KMS-11 (cell line): ENCODE measurements at regions not wholly inside any gene's neighbourhood (a gene's known extent, or its start where the extent isn't known, plus 50 kb on each side); places are given as distances from the start of the nearest gene placed in this dataset.

Experiments
- H2AFZ ChIP-seq: fragments of 200-600 bp; sonication (generic); 2 replicates; pipeline ENCODE4 v1.6.1; 2016; ENCODE audit warnings: antibody characterized with exemption, mixed run types, low read depth
- H3K27ac ChIP-seq: fragments of 200-600 bp; sonication (generic); 2 replicates; pipeline ENCODE4 v1.6.1; 2016; ENCODE audit warnings: mild to moderate bottlenecking, mixed run types
- H3K27me3 ChIP-seq: fragments of 200-600 bp; sonication (generic); 2 replicates; pipeline ENCODE4 v1.6.1; 2017; ENCODE audit warnings: mild to moderate bottlenecking, low read depth, mixed run types, moderate library complexity; ENCODE audit not compliant: insufficient read depth
- H3K36me3 ChIP-seq: fragments of 200-600 bp; sonication (generic); 2 replicates; pipeline ENCODE4 v1.6.1; 2017; ENCODE audit warnings: mild to moderate bottlenecking, mixed run types; ENCODE audit not compliant: insufficient read depth
- H3K4me1 ChIP-seq: fragments of 200-600 bp; sonication (generic); 2 replicates; pipeline ENCODE4 v1.6.1; 2016; ENCODE audit warnings: mild to moderate bottlenecking, low read depth, mixed run types; ENCODE audit not compliant: poor library complexity, severe bottlenecking
- H3K4me2 ChIP-seq: fragments of 200-600 bp; sonication (generic); 2 replicates; pipeline ENCODE4 v1.7.0; 2016; ENCODE audit warnings: mild to moderate bottlenecking, mixed run types
- H3K4me3 ChIP-seq: fragments of 200-600 bp; sonication (generic); IDR thresholded peaks from 2 replicates; pipeline ENCODE4 v1.6.1; 2017; ENCODE audit warnings: low read depth, low read length, mixed read lengths; ENCODE audit not compliant: insufficient read depth
- H3K79me2 ChIP-seq: fragments of 200-600 bp; sonication (generic); 2 replicates; pipeline ENCODE4 v1.6.1; 2016; ENCODE audit warnings: low read depth, mixed run types; ENCODE audit not compliant: insufficient read depth
- H3K9ac ChIP-seq: fragments of 200-600 bp; sonication (generic); 2 replicates; pipeline ENCODE4 v1.6.1; 2016; ENCODE audit warnings: mild to moderate bottlenecking, mixed run types
- H4K20me1 ChIP-seq: fragments of 200-600 bp; sonication (generic); 2 replicates; pipeline ENCODE4 v1.6.1; 2016; ENCODE audit warnings: mild to moderate bottlenecking, mixed run types; ENCODE audit not compliant: insufficient read depth
- TF ChIP-seq, protein P1 (sequence below): fragments of 200-600 bp; sonication (generic); conservative IDR thresholded peaks from 2 replicates; pipeline ENCODE4 v1.6.1; 2017; ENCODE audit warnings: low read depth, mild to moderate bottlenecking, antibody characterized with exemption, low read length, moderate library complexity, mixed read lengths

GRCh38 chr5:166324372-166324771, 1967.1 kb upstream of the WWC1 start:
- H3K9ac ChIP-seq: no peak overlapping the region
- H3K27ac ChIP-seq: no peak overlapping the region
- H3K36me3 ChIP-seq: no peaks in the 10 kb centered on the region
- no peak overlapping the region for H2AFZ ChIP-seq
- no peaks in the 10 kb centered on the region for H3K27me3 ChIP-seq
- TF ChIP-seq, protein P1, sequence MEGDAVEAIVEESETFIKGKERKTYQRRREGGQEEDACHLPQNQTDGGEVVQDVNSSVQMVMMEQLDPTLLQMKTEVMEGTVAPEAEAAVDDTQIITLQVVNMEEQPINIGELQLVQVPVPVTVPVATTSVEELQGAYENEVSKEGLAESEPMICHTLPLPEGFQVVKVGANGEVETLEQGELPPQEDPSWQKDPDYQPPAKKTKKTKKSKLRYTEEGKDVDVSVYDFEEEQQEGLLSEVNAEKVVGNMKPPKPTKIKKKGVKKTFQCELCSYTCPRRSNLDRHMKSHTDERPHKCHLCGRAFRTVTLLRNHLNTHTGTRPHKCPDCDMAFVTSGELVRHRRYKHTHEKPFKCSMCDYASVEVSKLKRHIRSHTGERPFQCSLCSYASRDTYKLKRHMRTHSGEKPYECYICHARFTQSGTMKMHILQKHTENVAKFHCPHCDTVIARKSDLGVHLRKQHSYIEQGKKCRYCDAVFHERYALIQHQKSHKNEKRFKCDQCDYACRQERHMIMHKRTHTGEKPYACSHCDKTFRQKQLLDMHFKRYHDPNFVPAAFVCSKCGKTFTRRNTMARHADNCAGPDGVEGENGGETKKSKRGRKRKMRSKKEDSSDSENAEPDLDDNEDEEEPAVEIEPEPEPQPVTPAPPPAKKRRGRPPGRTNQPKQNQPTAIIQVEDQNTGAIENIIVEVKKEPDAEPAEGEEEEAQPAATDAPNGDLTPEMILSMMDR: no peak
- H3K79me2 ChIP-seq: no peaks in the 10 kb centered on the region
- no peaks in the 10 kb centered on the region for H3K4me1 ChIP-seq
- H3K4me2 ChIP-seq: no peak overlapping the region
- H3K4me3 ChIP-seq: no peak overlapping the region
- no peaks in the 10 kb centered on the region for H4K20me1 ChIP-seq

GRCh38 chr5:166329149-166329800, 1962.2 kb upstream of the WWC1 start:
- Histone ChIP-seq H3K4me3 (no peak overlapping the region), H3K27ac (no peak overlapping the region), H3K9ac (no peak overlapping the region), H4K20me1 (no peaks in the 10 kb centered on the region), H3K4me1 (no peaks in the 10 kb centered on the region), H3K79me2 (no peaks in the 10 kb centered on the region), H2AFZ (no peak overlapping the region), H3K36me3 (no peaks in the 10 kb centered on the region), H3K4me2 (no peak overlapping the region), H3K27me3 (no peaks in the 10 kb centered on the region)
- TF ChIP-seq, protein P1: no peak

- Histone ChIP-seq H4K20me1 (no peaks in the 10 kb centered on the region), H3K27me3 (no peaks in the 10 kb centered on the region), H2AFZ (no peak overlapping the region), H3K9ac (no peak overlapping the region), H3K4me2 (no peak overlapping the region), H3K4me1 (no peaks in the 10 kb centered on the region), H3K79me2 (no peaks in the 10 kb centered on the region), H3K4me3 (no peak overlapping the region), H3K36me3 (no peaks in the 10 kb centered on the region), H3K27ac (no peak overlapping the region)
- TF ChIP-seq, protein P1: no peak
These were observed 1961.4 kb upstream of the WWC1 start for GRCh38 chr5:166330036-166330435.

- Histone ChIP-seq H3K79me2 (no peaks in the 10 kb centered on the region), H4K20me1 (no peaks in the 10 kb centered on the region), H3K27ac (no peak overlapping the region), H3K4me3 (no peak overlapping the region), H3K4me2 (no peak overlapping the region), H3K9ac (no peak overlapping the region), H3K27me3 (no peaks in the 10 kb centered on the region), H3K36me3 (no peaks in the 10 kb centered on the region), H2AFZ (no peak overlapping the region), H3K4me1 (no peaks in the 10 kb centered on the region)
- TF ChIP-seq, protein P1: no peak
These were observed 1959.9 kb upstream of the WWC1 start for GRCh38 chr5:166331521-166331920.
